WTC11 (cell line): ENCODE measurements at regions not wholly inside any gene's neighbourhood (a gene's known extent, or its start where the extent isn't known, plus 50 kb on each side); places are given as distances from the start of the nearest gene placed in this dataset.

Source experiments
- ATAC-seq: fragments of 200-7000 bp; cut with Tn5 transposase; 2 replicates; pipeline ENCODE4 v1.10.0; 2021; ENCODE audit warnings: mild to moderate bottlenecking, moderate library complexity
- CTCF ChIA-PET: fragments of 300-600 bp; sonication (Branson Sonifier 250); formaldehyde crosslinking; loops from one replicate; lab custom pipeline; 2021; ENCODE audit warnings: antibody characterized with exemption; lab: Charles Lee
- POLR2A ChIA-PET: fragments of 350-600 bp; sonication (Branson Sonifier 250); formaldehyde crosslinking; loops from one replicate; lab custom pipeline; 2021; ENCODE audit warnings: antibody characterized with exemption; lab: Charles Lee
- DNase-seq: peaks from one replicate; pipeline ENCODE4 v3.0.0; 2021; ENCODE audit warnings: low spot score
- H3K27ac Mint-ChIP-seq: 2 replicates; pipeline ENCODE4 v1.8.0; 2021; ENCODE audit warnings: mixed read lengths
- H3K27me3 Mint-ChIP-seq: 2 replicates; pipeline ENCODE4 v1.8.0; 2021; ENCODE audit warnings: low read depth, mild to moderate bottlenecking, moderate library complexity, mixed read lengths
- H3K36me3 Mint-ChIP-seq: 2 replicates; pipeline ENCODE4 v1.8.0; 2021; ENCODE audit warnings: mixed read lengths
- H3K4me1 Mint-ChIP-seq: 2 replicates; pipeline ENCODE4 v1.8.0; 2022; ENCODE audit warnings: mixed read lengths
- H3K4me3 Mint-ChIP-seq: 2 replicates; pipeline ENCODE4 v1.8.0; 2021; ENCODE audit warnings: mild to moderate bottlenecking, moderate library complexity, mixed read lengths
- H3K9me3 Mint-ChIP-seq: 2 replicates; pipeline ENCODE4 v1.8.0; 2021; ENCODE audit warnings: mixed read lengths
- ATF1 ChIP-seq: sonication (generic); formaldehyde crosslinking; IDR thresholded peaks from 2 replicates; pipeline ENCODE4 v1.8.1; 2023; ENCODE audit warnings: mild to moderate bottlenecking, moderate library complexity, missing genetic modification reagents
- FOXP1 ChIP-seq: sonication (generic); formaldehyde crosslinking; IDR thresholded peaks from 2 replicates; pipeline ENCODE4 v1.8.0; 2022; ENCODE audit warnings: missing genetic modification reagents, mild to moderate bottlenecking, moderate library complexity, borderline replicate concordance
- HMGA2 ChIP-seq: fragments of 250-450 bp; sonication (Bioruptor Pico); IDR thresholded peaks from 2 replicates; pipeline ENCODE4 v1.4.0; 2021; ENCODE audit warnings: mild to moderate bottlenecking, moderate library complexity
- JUN ChIP-seq: sonication (generic); formaldehyde crosslinking; IDR thresholded peaks from 2 replicates; pipeline ENCODE4 v1.8.0; 2023; ENCODE audit warnings: mild to moderate bottlenecking, missing genetic modification reagents
- NR2C2 ChIP-seq: sonication (generic); formaldehyde crosslinking; IDR thresholded peaks from 2 replicates; pipeline ENCODE4 v1.8.0; 2022; ENCODE audit warnings: mild to moderate bottlenecking, missing genetic modification reagents
- OVOL2 ChIP-seq: fragments of 250-450 bp; sonication (Bioruptor Pico); IDR thresholded peaks from 2 replicates; pipeline ENCODE4 v1.9.0; 2021; ENCODE audit warnings: mild to moderate bottlenecking, borderline replicate concordance
- PRRX2 ChIP-seq: fragments of 250-450 bp; sonication (Bioruptor Pico); IDR thresholded peaks from 2 replicates; pipeline ENCODE4 v1.8.0; 2021; ENCODE audit warnings: mild to moderate bottlenecking
- SMAD3 ChIP-seq: sonication (generic); formaldehyde crosslinking; IDR thresholded peaks from 2 replicates; pipeline ENCODE4 v1.8.0; 2022; ENCODE audit warnings: missing genetic modification reagents, mild to moderate bottlenecking, borderline replicate concordance
- ZNF317 ChIP-seq: sonication (generic); formaldehyde crosslinking; IDR thresholded peaks from 2 replicates; pipeline ENCODE4 v1.8.1; 2023; ENCODE audit warnings: low read depth, mild to moderate bottlenecking, moderate library complexity, missing genetic modification reagents, borderline replicate concordance
- ZNF416 ChIP-seq: fragments of 250-450 bp; sonication (Bioruptor Pico); IDR thresholded peaks from 2 replicates; pipeline ENCODE4 v1.9.0; 2021; ENCODE audit warnings: mild to moderate bottlenecking, inconsistent platforms
- TF ChIP-seq, protein P1 (sequence below): sonication (generic); formaldehyde crosslinking; IDR thresholded peaks from 2 replicates; pipeline ENCODE4 v1.8.1; 2023; ENCODE audit warnings: mild to moderate bottlenecking, missing genetic modification reagents, borderline replicate concordance
- TF ChIP-seq, protein P2 (sequence below): sonication (generic); formaldehyde crosslinking; IDR thresholded peaks from 2 replicates; pipeline ENCODE4 v1.8.1; 2023; ENCODE audit warnings: mild to moderate bottlenecking, missing genetic modification reagents
- TF ChIP-seq, protein P3 (sequence below): sonication (generic); formaldehyde crosslinking; IDR thresholded peaks from 2 replicates; pipeline ENCODE4 v1.8.1; 2022; ENCODE audit warnings: missing genetic modification reagents, borderline replicate concordance
- TF ChIP-seq, protein P4 (sequence below): sonication (generic); formaldehyde crosslinking; IDR thresholded peaks from 2 replicates; pipeline ENCODE4 v1.8.0; 2023; ENCODE audit warnings: missing genetic modification reagents, mild to moderate bottlenecking, borderline replicate concordance

DNA sequence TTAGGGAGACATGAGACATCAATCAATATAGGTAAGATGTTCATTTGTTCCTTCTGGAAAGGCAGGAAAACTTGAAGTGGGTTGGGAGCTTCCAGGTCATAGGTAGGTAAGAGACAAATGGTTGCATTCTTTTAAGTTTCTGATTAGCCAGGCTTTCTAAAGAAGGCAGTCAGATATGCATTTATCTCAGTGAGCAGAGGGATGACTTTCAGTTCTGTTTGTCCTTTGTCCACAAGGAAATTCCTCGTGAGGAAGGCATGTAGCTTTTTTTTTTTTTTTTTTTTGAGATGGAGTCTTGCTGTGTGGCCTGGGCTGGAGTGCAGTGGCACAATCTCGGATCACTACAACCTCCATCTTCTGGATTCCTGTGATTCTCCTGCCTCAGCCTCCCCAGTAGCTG lies 155.3 kb upstream of the ABCA1 start (continued):
- TF ChIP-seq, protein P1, sequence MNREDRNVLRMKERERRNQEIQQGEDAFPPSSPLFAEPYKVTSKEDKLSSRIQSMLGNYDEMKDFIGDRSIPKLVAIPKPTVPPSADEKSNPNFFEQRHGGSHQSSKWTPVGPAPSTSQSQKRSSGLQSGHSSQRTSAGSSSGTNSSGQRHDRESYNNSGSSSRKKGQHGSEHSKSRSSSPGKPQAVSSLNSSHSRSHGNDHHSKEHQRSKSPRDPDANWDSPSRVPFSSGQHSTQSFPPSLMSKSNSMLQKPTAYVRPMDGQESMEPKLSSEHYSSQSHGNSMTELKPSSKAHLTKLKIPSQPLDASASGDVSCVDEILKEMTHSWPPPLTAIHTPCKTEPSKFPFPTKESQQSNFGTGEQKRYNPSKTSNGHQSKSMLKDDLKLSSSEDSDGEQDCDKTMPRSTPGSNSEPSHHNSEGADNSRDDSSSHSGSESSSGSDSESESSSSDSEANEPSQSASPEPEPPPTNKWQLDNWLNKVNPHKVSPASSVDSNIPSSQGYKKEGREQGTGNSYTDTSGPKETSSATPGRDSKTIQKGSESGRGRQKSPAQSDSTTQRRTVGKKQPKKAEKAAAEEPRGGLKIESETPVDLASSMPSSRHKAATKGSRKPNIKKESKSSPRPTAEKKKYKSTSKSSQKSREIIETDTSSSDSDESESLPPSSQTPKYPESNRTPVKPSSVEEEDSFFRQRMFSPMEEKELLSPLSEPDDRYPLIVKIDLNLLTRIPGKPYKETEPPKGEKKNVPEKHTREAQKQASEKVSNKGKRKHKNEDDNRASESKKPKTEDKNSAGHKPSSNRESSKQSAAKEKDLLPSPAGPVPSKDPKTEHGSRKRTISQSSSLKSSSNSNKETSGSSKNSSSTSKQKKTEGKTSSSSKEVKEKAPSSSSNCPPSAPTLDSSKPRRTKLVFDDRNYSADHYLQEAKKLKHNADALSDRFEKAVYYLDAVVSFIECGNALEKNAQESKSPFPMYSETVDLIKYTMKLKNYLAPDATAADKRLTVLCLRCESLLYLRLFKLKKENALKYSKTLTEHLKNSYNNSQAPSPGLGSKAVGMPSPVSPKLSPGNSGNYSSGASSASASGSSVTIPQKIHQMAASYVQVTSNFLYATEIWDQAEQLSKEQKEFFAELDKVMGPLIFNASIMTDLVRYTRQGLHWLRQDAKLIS (CRISPR knock-in tag): no peak
- no peak for TF ChIP-seq PRRX2 (CRISPR knock-in tag)
- no peak for TF ChIP-seq NR2C2 (CRISPR knock-in tag)
- no peak for TF ChIP-seq JUN

DNA sequence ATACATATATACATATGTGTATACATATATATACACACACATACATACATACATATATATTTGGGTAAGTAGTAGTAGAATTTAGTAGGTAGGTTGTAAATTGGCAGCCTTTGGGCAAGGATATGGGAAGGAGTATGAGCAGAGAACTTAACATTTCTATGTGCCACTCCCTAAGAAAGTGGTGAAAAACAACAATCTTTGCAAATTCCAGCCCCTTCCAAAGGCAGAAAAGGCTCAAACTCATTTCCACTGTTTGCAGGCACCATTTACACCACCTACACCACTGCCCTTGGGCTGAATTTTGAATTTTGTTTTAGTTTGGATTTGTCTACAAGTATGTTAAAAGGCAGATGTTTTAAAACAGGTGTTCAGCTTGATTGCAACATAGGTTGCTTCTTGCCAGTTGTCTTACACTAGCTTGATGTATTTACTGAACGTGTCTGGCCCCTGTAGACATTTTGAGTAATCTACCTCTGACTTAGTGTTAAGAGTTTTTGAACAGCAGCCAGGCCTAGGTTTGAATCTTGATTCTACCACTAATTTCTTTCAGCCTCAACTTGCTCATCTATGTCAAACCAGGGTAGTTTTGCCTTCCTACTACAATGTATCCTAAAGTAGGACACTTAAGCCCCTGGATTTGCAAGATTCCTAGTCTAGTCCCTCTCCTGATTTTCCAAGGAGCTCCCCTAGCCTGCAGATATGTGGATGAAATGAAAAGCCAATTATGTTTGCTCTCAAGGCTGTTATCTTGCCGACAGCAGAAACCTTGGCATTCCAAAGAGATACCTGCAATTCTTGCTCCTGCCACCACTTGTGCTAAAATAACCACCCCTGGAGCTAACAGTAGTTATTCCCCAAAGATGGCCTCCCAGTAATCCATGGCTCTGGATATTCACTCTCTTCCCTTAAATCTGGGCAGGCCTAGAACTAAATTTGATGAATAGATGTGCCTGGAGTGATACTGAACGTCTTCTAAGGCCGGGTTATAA lies 156.2 kb upstream of the SLC44A1 start:
- CTCF ChIA-PET: interaction anchor here (0.6 to 1.0 kb wide), 3 partner anchors 28 to 225 kb away, joined by 3 read pairs; no protein-coding TSS in a partner anchor
- POLR2A ChIA-PET: no interaction called here

More for the DNA sequence above, 156.2 kb upstream of the SLC44A1 start:
- no peaks in the 10 kb centered on the region for H3K36me3 Mint-ChIP-seq
- H3K4me1 Mint-ChIP-seq: peaks cover 12% of the 10 kb centered on the region
- H3K9me3 Mint-ChIP-seq: no peaks in the 10 kb centered on the region
- ATAC-seq: peak; percentile 79
- DNase-seq: no peak
- TF ChIP-seq ZNF317 (CRISPR knock-in tag): no peak
- no peak for TF ChIP-seq ZNF416 (CRISPR knock-in tag)
- TF ChIP-seq, protein P2, sequence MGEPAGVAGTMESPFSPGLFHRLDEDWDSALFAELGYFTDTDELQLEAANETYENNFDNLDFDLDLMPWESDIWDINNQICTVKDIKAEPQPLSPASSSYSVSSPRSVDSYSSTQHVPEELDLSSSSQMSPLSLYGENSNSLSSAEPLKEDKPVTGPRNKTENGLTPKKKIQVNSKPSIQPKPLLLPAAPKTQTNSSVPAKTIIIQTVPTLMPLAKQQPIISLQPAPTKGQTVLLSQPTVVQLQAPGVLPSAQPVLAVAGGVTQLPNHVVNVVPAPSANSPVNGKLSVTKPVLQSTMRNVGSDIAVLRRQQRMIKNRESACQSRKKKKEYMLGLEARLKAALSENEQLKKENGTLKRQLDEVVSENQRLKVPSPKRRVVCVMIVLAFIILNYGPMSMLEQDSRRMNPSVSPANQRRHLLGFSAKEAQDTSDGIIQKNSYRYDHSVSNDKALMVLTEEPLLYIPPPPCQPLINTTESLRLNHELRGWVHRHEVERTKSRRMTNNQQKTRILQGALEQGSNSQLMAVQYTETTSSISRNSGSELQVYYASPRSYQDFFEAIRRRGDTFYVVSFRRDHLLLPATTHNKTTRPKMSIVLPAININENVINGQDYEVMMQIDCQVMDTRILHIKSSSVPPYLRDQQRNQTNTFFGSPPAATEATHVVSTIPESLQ (CRISPR knock-in tag): no peak
- no peak for TF ChIP-seq FOXP1 (CRISPR knock-in tag)
- TF ChIP-seq, protein P3, sequence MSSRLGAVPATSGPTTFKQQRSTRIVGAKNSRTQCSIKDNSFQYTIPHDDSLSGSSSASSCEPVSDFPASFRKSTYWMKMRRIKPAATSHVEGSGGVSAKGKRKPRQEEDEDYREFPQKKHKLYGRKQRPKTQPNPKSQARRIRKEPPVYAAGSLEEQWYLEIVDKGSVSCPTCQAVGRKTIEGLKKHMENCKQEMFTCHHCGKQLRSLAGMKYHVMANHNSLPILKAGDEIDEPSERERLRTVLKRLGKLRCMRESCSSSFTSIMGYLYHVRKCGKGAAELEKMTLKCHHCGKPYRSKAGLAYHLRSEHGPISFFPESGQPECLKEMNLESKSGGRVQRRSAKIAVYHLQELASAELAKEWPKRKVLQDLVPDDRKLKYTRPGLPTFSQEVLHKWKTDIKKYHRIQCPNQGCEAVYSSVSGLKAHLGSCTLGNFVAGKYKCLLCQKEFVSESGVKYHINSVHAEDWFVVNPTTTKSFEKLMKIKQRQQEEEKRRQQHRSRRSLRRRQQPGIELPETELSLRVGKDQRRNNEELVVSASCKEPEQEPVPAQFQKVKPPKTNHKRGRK: no peak
- no peak for TF ChIP-seq ATF1 (CRISPR knock-in tag)
- TF ChIP-seq, protein P4, sequence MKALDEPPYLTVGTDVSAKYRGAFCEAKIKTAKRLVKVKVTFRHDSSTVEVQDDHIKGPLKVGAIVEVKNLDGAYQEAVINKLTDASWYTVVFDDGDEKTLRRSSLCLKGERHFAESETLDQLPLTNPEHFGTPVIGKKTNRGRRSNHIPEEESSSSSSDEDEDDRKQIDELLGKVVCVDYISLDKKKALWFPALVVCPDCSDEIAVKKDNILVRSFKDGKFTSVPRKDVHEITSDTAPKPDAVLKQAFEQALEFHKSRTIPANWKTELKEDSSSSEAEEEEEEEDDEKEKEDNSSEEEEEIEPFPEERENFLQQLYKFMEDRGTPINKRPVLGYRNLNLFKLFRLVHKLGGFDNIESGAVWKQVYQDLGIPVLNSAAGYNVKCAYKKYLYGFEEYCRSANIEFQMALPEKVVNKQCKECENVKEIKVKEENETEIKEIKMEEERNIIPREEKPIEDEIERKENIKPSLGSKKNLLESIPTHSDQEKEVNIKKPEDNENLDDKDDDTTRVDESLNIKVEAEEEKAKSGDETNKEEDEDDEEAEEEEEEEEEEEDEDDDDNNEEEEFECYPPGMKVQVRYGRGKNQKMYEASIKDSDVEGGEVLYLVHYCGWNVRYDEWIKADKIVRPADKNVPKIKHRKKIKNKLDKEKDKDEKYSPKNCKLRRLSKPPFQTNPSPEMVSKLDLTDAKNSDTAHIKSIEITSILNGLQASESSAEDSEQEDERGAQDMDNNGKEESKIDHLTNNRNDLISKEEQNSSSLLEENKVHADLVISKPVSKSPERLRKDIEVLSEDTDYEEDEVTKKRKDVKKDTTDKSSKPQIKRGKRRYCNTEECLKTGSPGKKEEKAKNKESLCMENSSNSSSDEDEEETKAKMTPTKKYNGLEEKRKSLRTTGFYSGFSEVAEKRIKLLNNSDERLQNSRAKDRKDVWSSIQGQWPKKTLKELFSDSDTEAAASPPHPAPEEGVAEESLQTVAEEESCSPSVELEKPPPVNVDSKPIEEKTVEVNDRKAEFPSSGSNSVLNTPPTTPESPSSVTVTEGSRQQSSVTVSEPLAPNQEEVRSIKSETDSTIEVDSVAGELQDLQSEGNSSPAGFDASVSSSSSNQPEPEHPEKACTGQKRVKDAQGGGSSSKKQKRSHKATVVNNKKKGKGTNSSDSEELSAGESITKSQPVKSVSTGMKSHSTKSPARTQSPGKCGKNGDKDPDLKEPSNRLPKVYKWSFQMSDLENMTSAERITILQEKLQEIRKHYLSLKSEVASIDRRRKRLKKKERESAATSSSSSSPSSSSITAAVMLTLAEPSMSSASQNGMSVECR (CRISPR knock-in tag): no peak
- no peak for TF ChIP-seq OVOL2 (CRISPR knock-in tag)
- no peak for TF ChIP-seq SMAD3 (CRISPR knock-in tag)
- TF ChIP-seq HMGA2 (CRISPR knock-in tag): no peak
- H3K27ac Mint-ChIP-seq: no peak overlapping the region
- no peaks in the 10 kb centered on the region for H3K27me3 Mint-ChIP-seq
- no peak overlapping the region for H3K4me3 Mint-ChIP-seq
